IMR-90 (cell line): ENCODE measurements at regions not wholly inside any gene's neighbourhood (a gene's known extent, or its start where the extent isn't known, plus 50 kb on each side); places are given as distances from the start of the nearest gene placed in this dataset.

Experiments used
- ATAC-seq: fragments of 200-7000 bp; cut with Tn5 transposase; 2 replicates; pipeline ENCODE4 v1.9.1; 2020; ENCODE audit warnings: low read depth, mild to moderate bottlenecking, moderate library complexity
- BruUV-seq: library from RNA; stranded (reverse); fragments of 400-500 nt; replicated peaks from 2 replicates; lab custom pipeline; 2021; lab: Mats Ljungman, UMichigan
- CTCF ChIA-PET: fragments of 300-600 bp; formaldehyde crosslinking; extraction: SDS; loops from one replicate; lab custom pipeline; 2021; ENCODE audit warnings: antibody characterized with exemption; lab: Yijun Ruan, JAX
- POLR2A ChIA-PET: fragments of 300-600 bp; sonication (Branson Sonifier 250); formaldehyde crosslinking; loops from one replicate; lab custom pipeline; 2022; ENCODE audit warnings: antibody characterized with exemption; ENCODE audit not compliant: unreplicated experiment; lab: Charles Lee
- DNase-seq: peaks from one replicate; pipeline ENCODE4 v3.0.0; 2013
- H2AFZ ChIP-seq: replicated peaks from 2 replicates; pipeline ENCODE3; 2013; ENCODE audit warnings: low read length, mild to moderate bottlenecking; ENCODE audit not compliant: poor library complexity
- H2AK5ac ChIP-seq: 2 replicates; pipeline ENCODE4 v1.6.1; 2013; ENCODE audit warnings: low read depth, low read length, inconsistent platforms
- H2AK9ac ChIP-seq: replicated peaks from 2 replicates; pipeline ENCODE3; 2013; ENCODE audit warnings: mild to moderate bottlenecking, low read depth, low read length, moderate library complexity; ENCODE audit not compliant: poor library complexity
- H2BK120ac ChIP-seq: 2 replicates; pipeline ENCODE4 v1.6.1; 2013; ENCODE audit warnings: low read depth, low read length, inconsistent platforms
- H2BK15ac ChIP-seq: 3 replicates; pipeline ENCODE4 v1.6.1; 2013; ENCODE audit warnings: low read depth, low read length, inconsistent platforms
- H2BK20ac ChIP-seq: 2 replicates; pipeline ENCODE4 v1.6.1; 2013; ENCODE audit warnings: low read depth, mild to moderate bottlenecking, inconsistent platforms, low read length, moderate library complexity
- H2BK5ac ChIP-seq: 2 replicates; pipeline ENCODE4 v1.6.1; 2013; ENCODE audit warnings: mild to moderate bottlenecking, low read depth, low read length, inconsistent platforms; ENCODE audit not compliant: poor library complexity, severe bottlenecking
- H3K14ac ChIP-seq: replicated peaks from 2 replicates; pipeline ENCODE4 v1.6.1; 2013; ENCODE audit warnings: low read depth, low read length, inconsistent platforms
- H3K18ac ChIP-seq: 2 replicates; pipeline ENCODE4 v1.6.1; 2013; ENCODE audit warnings: low read depth, low read length, control low read depth
- H3K23ac ChIP-seq: 2 replicates; pipeline ENCODE4 v1.6.1; 2013; ENCODE audit warnings: low read depth, low read length, inconsistent platforms
- H3K27ac ChIP-seq: 2 replicates; pipeline ENCODE4 v1.5.1; 2013; ENCODE audit warnings: mild to moderate bottlenecking, control low read depth, low read length; ENCODE audit not compliant: insufficient read depth
- H3K27me3 ChIP-seq: 2 replicates; pipeline ENCODE4 v1.6.1; 2013; ENCODE audit warnings: low read length; ENCODE audit not compliant: control insufficient read depth, insufficient read depth
- H3K36me3 ChIP-seq: 2 replicates; pipeline ENCODE4 v1.6.1; 2013; ENCODE audit warnings: low read length, mixed read lengths; ENCODE audit not compliant: control insufficient read depth, insufficient read depth
- H3K4ac ChIP-seq: 2 replicates; pipeline ENCODE4 v1.6.1; 2013; ENCODE audit warnings: low read depth, low read length, inconsistent platforms
- H3K4me1 ChIP-seq: 2 replicates; pipeline ENCODE4 v1.6.1; 2013; ENCODE audit warnings: low read length, mixed read lengths; ENCODE audit not compliant: control insufficient read depth, insufficient read depth
- H3K4me2 ChIP-seq: 2 replicates; pipeline ENCODE4 v1.6.1; 2013; ENCODE audit warnings: low read depth, mild to moderate bottlenecking, control low read depth, low read length, moderate library complexity
- H3K4me3 ChIP-seq: 2 replicates; pipeline ENCODE4 v1.5.1; 2013; ENCODE audit warnings: low read depth, mild to moderate bottlenecking, control low read depth, low read length, moderate library complexity; ENCODE audit not compliant: insufficient read depth
- H3K56ac ChIP-seq: 2 replicates; pipeline ENCODE4 v1.6.1; 2013; ENCODE audit warnings: low read length, inconsistent platforms; ENCODE audit not compliant: insufficient read depth; ENCODE audit errors: extremely low read depth
- H3K79me1 ChIP-seq, 2 experiments: 2 replicates each; pipeline ENCODE4 v1.6.1; 2013; ENCODE audit warnings: low read length in 2 of 2, inconsistent platforms in 1 of 2, low read depth in 1 of 2
- H3K9ac ChIP-seq: 2 replicates; pipeline ENCODE4 v1.6.1; 2013; ENCODE audit warnings: low read depth, low read length, control low read depth
- H3K9me1 ChIP-seq: 2 replicates; pipeline ENCODE4 v1.6.1; 2013; ENCODE audit warnings: low read length, inconsistent platforms; ENCODE audit not compliant: insufficient read depth
- H3K9me3 ChIP-seq: 2 replicates; pipeline ENCODE4 v1.6.1; 2013; ENCODE audit warnings: low read length; ENCODE audit not compliant: control insufficient read depth, insufficient read depth
- H4K20me1 ChIP-seq: 2 replicates; pipeline ENCODE4 v1.6.1; 2013; ENCODE audit warnings: low read length, inconsistent platforms; ENCODE audit not compliant: insufficient read depth
- H4K5ac ChIP-seq: 2 replicates; pipeline ENCODE4 v1.6.1; 2013; ENCODE audit warnings: mild to moderate bottlenecking, low read depth, low read length, control low read depth
- H4K8ac ChIP-seq, 2 experiments: 2 replicates each; pipeline ENCODE4 v1.6.1; 2013; ENCODE audit warnings: low read depth in 2 of 2, low read length in 2 of 2, control low read depth in 1 of 2, inconsistent platforms in 1 of 2
- H4K91ac ChIP-seq: 2 replicates; pipeline ENCODE4 v1.6.1; 2013; ENCODE audit warnings: low read depth, low read length, inconsistent platforms; ENCODE audit not compliant: insufficient read depth
- CHD1 ChIP-seq: IDR thresholded peaks from 2 replicates; pipeline ENCODE4 v1.6.1; 2012; ENCODE audit warnings: low read depth, low read length, improper control_type of control experiment
- CTCF ChIP-seq: conservative IDR thresholded peaks from 2 replicates; pipeline ENCODE4 v1.5.1; 2012; ENCODE audit warnings: mild to moderate bottlenecking, low read depth, low read length, improper control_type of control experiment
- ELK1 ChIP-seq: fragments of 150-350 bp; IDR thresholded peaks from 2 replicates; pipeline ENCODE4 v1.6.1; 2016; ENCODE audit warnings: low read depth, mild to moderate bottlenecking, low read length, moderate library complexity, borderline replicate concordance
- FOS ChIP-seq: fragments of 150-350 bp; IDR thresholded peaks from 2 replicates; pipeline ENCODE4 v1.6.1; 2016; ENCODE audit warnings: low read depth, low read length
- MAFK ChIP-seq: IDR thresholded peaks from 2 replicates; pipeline ENCODE4 v1.6.1; 2012; ENCODE audit warnings: low read depth, low read length, improper control_type of control experiment
- MAZ ChIP-seq: IDR thresholded peaks from 2 replicates; pipeline ENCODE4 v1.6.1; 2012; ENCODE audit warnings: low read depth, mild to moderate bottlenecking, low read length, improper control_type of control experiment, moderate library complexity, borderline replicate concordance
- MXI1 ChIP-seq: IDR thresholded peaks from 2 replicates; pipeline ENCODE4 v1.6.1; 2012; ENCODE audit warnings: low read depth, mild to moderate bottlenecking, low read length, moderate library complexity, borderline replicate concordance
- RAD21 ChIP-seq: IDR thresholded peaks from 2 replicates; pipeline ENCODE4 v1.6.1; 2012; ENCODE audit warnings: low read length, improper control_type of control experiment
- RCOR1 ChIP-seq: IDR thresholded peaks from 2 replicates; pipeline ENCODE4 v1.6.1; 2012; ENCODE audit warnings: mild to moderate bottlenecking, low read length, improper control_type of control experiment; ENCODE audit not compliant: insufficient replicate concordance
- RFX5 ChIP-seq: IDR thresholded peaks from 2 replicates; pipeline ENCODE4 v1.8.0; 2012; ENCODE audit warnings: low read depth, mild to moderate bottlenecking, low read length, moderate library complexity
- SMC3 ChIP-seq: fragments of 150-350 bp; IDR thresholded peaks from 2 replicates; pipeline ENCODE4 v1.6.1; 2016; ENCODE audit warnings: low read depth, mild to moderate bottlenecking, antibody characterized with exemption, low read length, moderate library complexity
- USF2 ChIP-seq: fragments of 150-350 bp; IDR thresholded peaks from 2 replicates; pipeline ENCODE4 v1.6.1; 2017; ENCODE audit warnings: mild to moderate bottlenecking, antibody characterized with exemption, low read length, low read depth
- WGBS, 2 experiments: methylation state at CpG; one replicate each; pipeline versions ENCODE4 v1.1.5 to v1.1.7; 2013; ENCODE audit warnings: missing lambda C conversion rate in 2 of 2; ENCODE audit not compliant: insufficient read length in 1 of 2; ENCODE audit errors: extremely low coverage in 2 of 2; 5-methylcytosine and 5-hydroxymethylcytosine counted together
- dilution Hi-C: fragments of 300-500 bp; cut with HindIII; formaldehyde crosslinking; loops from one replicate; pipeline ENCODE4 v1.14.3; 2018; ENCODE audit warnings: low sequenced_read_pairs; ENCODE audit not compliant: unreplicated experiment
- in situ Hi-C: fragments of 300-500 bp; cut with MboI; formaldehyde crosslinking; loops from 3 replicates; pipeline ENCODE4 v1.14.3; 2019; ENCODE audit warnings: low sequenced_read_pairs, inconsistent platforms, mixed read lengths
- intact Hi-C: fragments of 100-400 bp; cut with micrococcal nuclease; formaldehyde crosslinking; loops from 2 replicates; pipeline ENCODE4 v1.10.0; 2022

- dilution Hi-C loops, result no loop called here
Observed at GRCh38 chr17:12528036-12528435, 137.7 kb upstream of the MYOCD start.

More at GRCh38 chr17:12528036-12528435, 137.7 kb upstream of the MYOCD start:
- no CpG with 5 or more reads among the region's 3 CpGs for WGBS, 2 experiments
- H3K27me3 ChIP-seq, result no peaks in the 10 kb centered on the region
- H4K20me1 ChIP-seq, result no peaks in the 10 kb centered on the region
- BruUV-seq, result no TSS peak
- TF ChIP-seq MAFK, result no peak
- no peak for TF ChIP-seq USF2
- no peak for TF ChIP-seq FOS
- no peak for TF ChIP-seq RCOR1
- no peak for TF ChIP-seq CHD1
- TF ChIP-seq ELK1, result no peak
- TF ChIP-seq SMC3, result no peak
- no peak for TF ChIP-seq MAZ
- TF ChIP-seq RAD21, result no peak
- no peak for TF ChIP-seq MXI1
- TF ChIP-seq RFX5, result no peak
- TF ChIP-seq CTCF, result no peak
- CTCF ChIA-PET, result interaction anchor here (0.8 to 1.0 kb wide), 2 partner anchors 12 to 140 kb away, joined by 3 to 5 read pairs; no protein-coding TSS in a partner anchor
- POLR2A ChIA-PET, result interaction anchor here (0.6 kb wide), 1 partner anchor 227 kb away, joined by 3 read pairs; no protein-coding TSS in a partner anchor
- no peak overlapping the region for H3K4me2 ChIP-seq
- no peaks in the 10 kb centered on the region for H3K4me1 ChIP-seq
- no peak overlapping the region for H2BK15ac ChIP-seq
- H4K5ac ChIP-seq, result no peak overlapping the region
- no peak overlapping the region for H3K9ac ChIP-seq
- no peaks in the 10 kb centered on the region for H3K36me3 ChIP-seq
- no peak overlapping the region for H2AK9ac ChIP-seq
- ATAC-seq (no peak), DNase-seq (no peak)
- no peak overlapping the region for H3K56ac ChIP-seq
- no peak overlapping the region for H3K4me3 ChIP-seq
- no peaks in the 10 kb centered on the region for H3K9me3 ChIP-seq
- in situ Hi-C loops, result no loop called here
- H3K18ac ChIP-seq, result no peak overlapping the region
- no peak overlapping the region for H3K4ac ChIP-seq
- H3K27ac ChIP-seq, result no peak overlapping the region
- no peak overlapping the region for H3K23ac ChIP-seq
- H2AFZ ChIP-seq, result no peak overlapping the region
- no peak overlapping the region for H2BK20ac ChIP-seq
- H3K14ac ChIP-seq, result no peak overlapping the region
- H3K9me1 ChIP-seq, result no peaks in the 10 kb centered on the region
- intact Hi-C loops, result no loop called here
- H2AK5ac ChIP-seq, result no peak overlapping the region
- no peak overlapping the region for H2BK120ac ChIP-seq
- H4K91ac ChIP-seq, result no peak overlapping the region
- no peak overlapping the region for H4K8ac ChIP-seq
- no peak overlapping the region for H2BK5ac ChIP-seq
- H3K79me1 ChIP-seq, result no peaks in the 10 kb centered on the region
